Gastroesophageal sphincter (tissue), 4 donors: ENCODE measurements at regions not wholly inside any gene's neighbourhood (a gene's known extent, or its start where the extent isn't known, plus 50 kb on each side); places are given as distances from the start of the nearest gene placed in this dataset.
"Not testable (repeated sequence)": the region's sequence is repeated elsewhere in the genome, so short reads cannot be mapped to it uniquely, and the experiment has no call there.

Experiments
- ATAC-seq: fragments of 150-250 bp; one replicate; pipeline ENCODE4 v1.9.1; 2016; ENCODE audit warnings: mild to moderate bottlenecking, moderate library complexity
- H3K27ac ChIP-seq, 4 donors: fragments of 200-600 bp; sonication (generic) in 3 of 4; 1 replicate in 3 of 4; 2 replicates in 1 of 4; pipeline ENCODE4 v1.5.1; 2016 to 2019
- H3K27me3 ChIP-seq: fragments of 200-600 bp; sonication (generic); one replicate; pipeline ENCODE4 v1.5.1; 2019
- H3K36me3 ChIP-seq, 2 donors: fragments of 200-600 bp; sonication (generic); one replicate each; pipeline ENCODE4 v1.5.1; 2019; ENCODE audit warnings: control low read depth in 1 of 2
- H3K4me1 ChIP-seq, 3 donors: fragments of 200-600 bp; sonication (generic); 1 replicate in 2 of 3; 2 replicates in 1 of 3; pipeline ENCODE4 v1.5.1; 2016 to 2019; ENCODE audit warnings: control low read depth in 2 of 3
- H3K4me3 ChIP-seq, 2 donors: fragments of 200-600 bp; sonication (generic); one replicate each; pipeline ENCODE4 v1.5.1; 2019; ENCODE audit warnings: mild to moderate bottlenecking in 1 of 2, moderate library complexity in 1 of 2
- H3K9me3 ChIP-seq, 3 donors: fragments of 200-600 bp; sonication (generic); one replicate each; pipeline ENCODE4 v1.5.1; 2017 to 2019; ENCODE audit warnings: control low read depth in 2 of 3
- EP300 ChIP-seq: sonication (generic); formaldehyde crosslinking; IDR thresholded peaks from one replicate; pipeline ENCODE4 v1.6.1; 2017; ENCODE audit warnings: antibody characterized with exemption, mild to moderate bottlenecking
- POLR2A ChIP-seq, 2 donors: fragments of 450-650 bp; IDR thresholded peaks; one replicate each; pipeline ENCODE4 v1.6.1; 2017; ENCODE audit warnings: antibody characterized with exemption in 2 of 2, mild to moderate bottlenecking in 2 of 2, moderate library complexity in 1 of 2
- POLR2AphosphoS5 ChIP-seq: sonication (generic); formaldehyde crosslinking; IDR thresholded peaks from one replicate; pipeline ENCODE4 v1.6.1; 2017; ENCODE audit warnings: antibody characterized with exemption
- WGBS, 2 donors: methylation state at CpG; one replicate each; pipeline ENCODE4 v1.1.5; 2018; ENCODE audit warnings: low coverage in 1 of 2; 5-methylcytosine and 5-hydroxymethylcytosine counted together
- TF ChIP-seq, protein P1 (sequence below), 4 experiments: fragments of 200-600 bp in 2 of 4; fragments of 450-650 bp in 2 of 4; sonication (generic) in 1 of 4; IDR thresholded peaks; one replicate each; pipeline ENCODE4 v1.5.1; 2017 to 2019; ENCODE audit warnings: antibody characterized with exemption in 4 of 4, mild to moderate bottlenecking in 2 of 4, moderate library complexity in 2 of 4

DNA sequence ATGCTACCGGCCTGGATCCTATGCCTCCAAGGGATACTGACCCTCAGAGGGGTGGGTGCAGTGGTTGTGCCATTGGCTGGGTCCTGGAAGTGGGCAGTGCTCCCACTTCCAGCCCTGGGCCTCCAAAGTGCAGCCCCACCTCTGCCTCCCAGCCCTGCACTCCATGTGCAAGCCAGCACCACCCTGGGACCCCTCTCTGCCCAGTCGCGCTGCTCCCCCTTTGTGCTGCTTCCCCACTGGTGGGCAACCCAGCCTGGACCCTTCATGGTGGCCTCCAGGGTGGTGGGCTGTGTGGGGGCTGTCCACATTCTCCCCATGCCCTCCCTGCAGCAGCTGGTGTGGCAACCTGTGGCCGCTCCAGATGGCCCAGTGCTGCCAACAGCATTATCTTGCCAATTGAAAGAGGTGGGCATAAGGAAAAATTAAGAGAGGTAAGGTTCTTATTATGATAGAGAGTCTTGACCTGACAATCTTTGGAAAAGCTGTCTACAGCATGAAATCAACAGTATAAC is 309.7 kb downstream of the GUCY2F start:
- Histone ChIP-seq H3K36me3 (no peaks in the 10 kb centered on the region), H3K27ac (no peak overlapping the region), H3K27me3 (no peaks in the 10 kb centered on the region), H3K4me1 (no peaks in the 10 kb centered on the region), H3K4me3 (no peak overlapping the region), H3K9me3 (peaks cover 0 to 8% (median 0%) of the 10 kb centered on the region in 3 donors)
- TF ChIP-seq EP300, result no peak
- TF ChIP-seq POLR2AphosphoS5, result no peak
- TF ChIP-seq, protein P1, sequence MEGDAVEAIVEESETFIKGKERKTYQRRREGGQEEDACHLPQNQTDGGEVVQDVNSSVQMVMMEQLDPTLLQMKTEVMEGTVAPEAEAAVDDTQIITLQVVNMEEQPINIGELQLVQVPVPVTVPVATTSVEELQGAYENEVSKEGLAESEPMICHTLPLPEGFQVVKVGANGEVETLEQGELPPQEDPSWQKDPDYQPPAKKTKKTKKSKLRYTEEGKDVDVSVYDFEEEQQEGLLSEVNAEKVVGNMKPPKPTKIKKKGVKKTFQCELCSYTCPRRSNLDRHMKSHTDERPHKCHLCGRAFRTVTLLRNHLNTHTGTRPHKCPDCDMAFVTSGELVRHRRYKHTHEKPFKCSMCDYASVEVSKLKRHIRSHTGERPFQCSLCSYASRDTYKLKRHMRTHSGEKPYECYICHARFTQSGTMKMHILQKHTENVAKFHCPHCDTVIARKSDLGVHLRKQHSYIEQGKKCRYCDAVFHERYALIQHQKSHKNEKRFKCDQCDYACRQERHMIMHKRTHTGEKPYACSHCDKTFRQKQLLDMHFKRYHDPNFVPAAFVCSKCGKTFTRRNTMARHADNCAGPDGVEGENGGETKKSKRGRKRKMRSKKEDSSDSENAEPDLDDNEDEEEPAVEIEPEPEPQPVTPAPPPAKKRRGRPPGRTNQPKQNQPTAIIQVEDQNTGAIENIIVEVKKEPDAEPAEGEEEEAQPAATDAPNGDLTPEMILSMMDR (IDR thresholded peaks at IDR 0.05), result no peak
- no peak for TF ChIP-seq POLR2A (IDR thresholded peaks at IDR 0.05)
- ATAC-seq, result peak; percentile 25
- no CpG with 5 or more reads among the region's 4 CpGs for WGBS, 2 donors

DNA sequence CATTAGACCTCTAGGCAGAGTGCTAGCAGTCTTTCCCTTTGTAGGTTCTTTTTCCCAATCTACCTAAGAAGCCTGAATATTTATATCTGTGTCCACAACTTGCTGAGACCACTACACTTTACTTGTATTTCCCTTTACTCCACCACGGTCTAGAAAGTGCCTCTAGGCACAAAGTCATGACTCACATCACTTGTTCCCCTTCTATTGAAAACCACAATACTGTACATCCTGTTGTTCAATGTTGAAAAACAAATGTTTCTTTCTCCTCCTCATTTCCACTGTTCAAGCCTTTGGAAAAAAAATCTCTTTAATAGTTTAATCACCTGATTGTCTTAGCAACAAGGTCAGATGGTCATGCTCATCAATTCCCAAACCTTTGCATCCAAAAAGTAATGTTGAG is 326.7 kb downstream of the GUCY2F start:
- Histone ChIP-seq H3K4me3 (no peak overlapping the region), H3K36me3 (no peaks in the 10 kb centered on the region), H3K27ac (no peak overlapping the region), H3K9me3 (no peaks in the 10 kb centered on the region), H3K4me1 (no peaks in the 10 kb centered on the region), H3K27me3 (no peaks in the 10 kb centered on the region)
- TF ChIP-seq POLR2AphosphoS5 (no peak), EP300 (no peak), POLR2A (IDR thresholded peaks at IDR 0.05) (no peak)
- TF ChIP-seq, protein P1 (IDR thresholded peaks at IDR 0.05), result no peak
- 17 to 57% methylated on average over 1 of the region's 1 CpG for WGBS, 2 donors
- no peak for ATAC-seq

DNA sequence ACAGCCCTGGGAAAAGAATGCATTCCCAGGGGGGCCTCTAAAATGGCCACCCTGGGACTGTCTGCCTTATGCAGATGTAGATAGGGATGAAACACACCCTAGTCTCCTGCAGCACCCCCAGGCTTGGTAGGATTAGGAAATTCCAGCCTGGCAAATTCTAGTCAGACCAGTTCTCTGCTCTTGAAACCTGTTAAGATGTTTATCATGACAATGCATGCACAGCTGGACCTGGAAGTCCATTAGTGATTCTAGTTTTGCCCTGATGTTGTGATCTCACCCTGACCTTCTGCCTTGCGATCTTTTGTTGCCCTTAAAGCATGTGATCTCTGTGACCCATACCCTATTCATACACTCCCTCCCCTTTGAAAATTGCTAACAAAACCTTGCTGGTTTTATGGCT is 337.7 kb downstream of the GUCY2F start:
- not testable (repeated sequence) for H3K9me3 ChIP-seq, ATAC-seq, H3K27me3 ChIP-seq, H3K36me3 ChIP-seq, H3K4me3 ChIP-seq, H3K27ac ChIP-seq, H3K4me1 ChIP-seq
- 55 to 90% methylated on average over 1 of the region's 1 CpG for WGBS, 2 donors

DNA sequence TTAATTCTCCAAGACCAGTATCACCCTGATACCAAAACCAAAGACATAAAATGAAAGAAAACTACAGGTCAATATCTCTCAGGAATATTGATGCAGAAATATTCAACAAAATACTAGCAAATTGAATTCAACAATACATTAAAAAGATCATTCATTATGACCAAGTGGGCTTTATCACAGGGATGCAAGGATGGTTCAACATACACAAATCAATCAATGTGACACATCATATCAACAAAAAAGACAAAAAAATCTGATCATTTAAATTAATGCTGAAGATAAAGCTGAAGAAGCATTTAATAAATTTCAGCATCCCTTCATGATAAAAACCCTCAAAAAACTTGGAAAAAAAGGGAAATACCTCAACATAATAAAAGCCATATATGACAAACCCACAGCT is 341.4 kb downstream of the GUCY2F start:
- TF ChIP-seq POLR2AphosphoS5, result no peak
- TF ChIP-seq, protein P1 (IDR thresholded peaks at IDR 0.05), result no peak
- no peak for TF ChIP-seq POLR2A (IDR thresholded peaks at IDR 0.05)
- TF ChIP-seq EP300, result no peak
- Histone ChIP-seq H3K4me1 (no peaks in the 10 kb centered on the region), H3K4me3 (no peak overlapping the region), H3K27ac (no peak overlapping the region), H3K27me3 (no peaks in the 10 kb centered on the region), H3K36me3 (no peaks in the 10 kb centered on the region), H3K9me3 (no peaks in the 10 kb centered on the region)
- no peak for ATAC-seq

DNA sequence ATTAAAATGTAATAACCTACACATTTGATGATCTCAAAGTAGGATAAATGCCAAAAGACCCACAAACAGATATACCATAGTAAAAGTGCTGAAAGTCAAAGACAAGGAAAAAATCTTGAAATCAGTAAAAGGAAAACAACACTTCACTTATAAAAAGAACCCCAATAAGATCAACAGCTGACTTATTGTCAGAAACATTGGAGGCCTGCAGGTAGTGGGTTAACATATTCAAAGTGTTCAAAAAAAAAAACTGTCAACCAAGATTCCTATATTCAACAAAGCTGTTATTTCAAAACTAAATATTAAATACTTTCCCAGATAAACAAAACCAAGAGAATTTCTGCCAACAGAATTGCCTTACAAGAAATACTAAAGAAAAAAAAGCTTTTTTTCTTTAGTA is 347.1 kb downstream of the GUCY2F start:
- H3K4me3 ChIP-seq, result no peak overlapping the region

More for the DNA sequence above, 347.1 kb downstream of the GUCY2F start:
- H3K27me3 ChIP-seq, result no peaks in the 10 kb centered on the region
- H3K9me3 ChIP-seq, result no peaks in the 10 kb centered on the region
- no peak for ATAC-seq
- no peaks in the 10 kb centered on the region for H3K36me3 ChIP-seq
- no peak overlapping the region for H3K27ac ChIP-seq
- H3K4me1 ChIP-seq, result no peaks in the 10 kb centered on the region
- TF ChIP-seq EP300, result no peak
- TF ChIP-seq, protein P1 (IDR thresholded peaks at IDR 0.05), result no peak
